Naive thymus-derived CD4-positive, alpha-beta T cell (primary cell): ENCODE measurements at regions not wholly inside any gene's neighbourhood (a gene's known extent, or its start where the extent isn't known, plus 50 kb on each side); places are given as distances from the start of the nearest gene placed in this dataset.
A peak's percentile ranks its signal among the peaks of the same experiment; 100 is the strongest.
"Not testable (repeated sequence)": the region's sequence is repeated elsewhere in the genome, so short reads cannot be mapped to it uniquely, and the experiment has no call there.

Source experiments
- ATAC-seq: fragments of 150-1000 bp; cut with Tn5 transposase; 2 replicates; pipeline ENCODE4 v1.10.0; 2021; ENCODE audit warnings: mild to moderate bottlenecking, moderate library complexity
- CTCF ChIA-PET: fragments of 350-600 bp; sonication (Branson Sonifier 250); formaldehyde crosslinking; loops from one replicate; lab custom pipeline; 2021; ENCODE audit warnings: antibody characterized with exemption; lab: Charles Lee
- POLR2A ChIA-PET: fragments of 350-600 bp; sonication (Branson Sonifier 250); formaldehyde crosslinking; loops from one replicate; lab custom pipeline; 2021; ENCODE audit warnings: antibody characterized with exemption, inconsistent platforms; lab: Charles Lee
- DNase-seq, 9 donors: peaks; one replicate each; pipeline versions ENCODE4 v3.0.0 to v3.0.0-alpha.2; 2020 to 2022; ENCODE audit warnings: mixed read lengths in 1 of 9
- H3K27ac ChIP-seq: one replicate; pipeline ENCODE4 v1.7.0; 2013; ENCODE audit warnings: mild to moderate bottlenecking, low read depth, low read length, moderate library complexity
- H3K27me3 ChIP-seq, 2 donors: one replicate each; pipeline ENCODE4 v1.7.0; 2013; ENCODE audit warnings: low read length in 2 of 2, mild to moderate bottlenecking in 2 of 2, moderate library complexity in 2 of 2; ENCODE audit not compliant: control insufficient read depth in 2 of 2, insufficient read depth in 2 of 2
- H3K36me3 ChIP-seq, 3 experiments: 1 replicate in 2 of 3; 2 replicates in 1 of 3; pipeline ENCODE4 v1.7.0; 2013; ENCODE audit warnings: low read length in 3 of 3, mild to moderate bottlenecking in 3 of 3, moderate library complexity in 1 of 3; ENCODE audit not compliant: insufficient read depth in 3 of 3, control insufficient read depth in 2 of 3
- H3K4me1 ChIP-seq, 2 donors: one replicate each; pipeline ENCODE4 v1.7.0; 2013; ENCODE audit warnings: low read length in 2 of 2, mild to moderate bottlenecking in 2 of 2, moderate library complexity in 1 of 2; ENCODE audit not compliant: control insufficient read depth in 2 of 2, insufficient read depth in 2 of 2
- H3K4me3 ChIP-seq: 2 replicates; pipeline ENCODE4 v1.7.0; 2013; ENCODE audit warnings: mild to moderate bottlenecking, low read length
- H3K9me3 ChIP-seq, 3 experiments: 1 replicate in 2 of 3; 2 replicates in 1 of 3; pipeline ENCODE4 v1.7.0; 2013; ENCODE audit warnings: low read length in 3 of 3; ENCODE audit not compliant: control insufficient read depth in 2 of 3
- H3K27ac Mint-ChIP-seq, 9 donors: one replicate each; pipeline ENCODE4 v1.8.0; 2020 to 2022; ENCODE audit warnings: mixed read lengths in 9 of 9, mild to moderate bottlenecking in 8 of 9, moderate library complexity in 5 of 9, inconsistent platforms in 2 of 9
- H3K27me3 Mint-ChIP-seq, 5 donors: one replicate each; pipeline ENCODE4 v1.8.0; 2021 to 2022; ENCODE audit warnings: mixed read lengths in 5 of 5, mild to moderate bottlenecking in 1 of 5
- H3K36me3 Mint-ChIP-seq, 5 donors: one replicate each; pipeline ENCODE4 v1.8.0; 2020 to 2022; ENCODE audit warnings: mixed read lengths in 5 of 5, mild to moderate bottlenecking in 3 of 5, inconsistent platforms in 1 of 5
- H3K4me1 Mint-ChIP-seq, 7 donors: one replicate each; pipeline ENCODE4 v1.8.0; 2020 to 2022; ENCODE audit warnings: mixed read lengths in 7 of 7, mild to moderate bottlenecking in 3 of 7, inconsistent platforms in 1 of 7
- H3K4me3 Mint-ChIP-seq, 10 donors: one replicate each; pipeline ENCODE4 v1.8.0; 2020 to 2022; ENCODE audit warnings: mild to moderate bottlenecking in 10 of 10, mixed read lengths in 10 of 10, moderate library complexity in 6 of 10, inconsistent platforms in 2 of 10
- H3K9me3 Mint-ChIP-seq, 11 donors: one replicate each; pipeline ENCODE4 v1.8.0; 2020 to 2022; ENCODE audit warnings: mixed read lengths in 11 of 11, mild to moderate bottlenecking in 4 of 11, inconsistent platforms in 1 of 11, moderate library complexity in 1 of 11
- intact Hi-C, 2 donors: fragments of 100-400 bp; cut with micrococcal nuclease; formaldehyde crosslinking; loops; one replicate each; pipeline ENCODE4 v1.15.1; 2023

DNA sequence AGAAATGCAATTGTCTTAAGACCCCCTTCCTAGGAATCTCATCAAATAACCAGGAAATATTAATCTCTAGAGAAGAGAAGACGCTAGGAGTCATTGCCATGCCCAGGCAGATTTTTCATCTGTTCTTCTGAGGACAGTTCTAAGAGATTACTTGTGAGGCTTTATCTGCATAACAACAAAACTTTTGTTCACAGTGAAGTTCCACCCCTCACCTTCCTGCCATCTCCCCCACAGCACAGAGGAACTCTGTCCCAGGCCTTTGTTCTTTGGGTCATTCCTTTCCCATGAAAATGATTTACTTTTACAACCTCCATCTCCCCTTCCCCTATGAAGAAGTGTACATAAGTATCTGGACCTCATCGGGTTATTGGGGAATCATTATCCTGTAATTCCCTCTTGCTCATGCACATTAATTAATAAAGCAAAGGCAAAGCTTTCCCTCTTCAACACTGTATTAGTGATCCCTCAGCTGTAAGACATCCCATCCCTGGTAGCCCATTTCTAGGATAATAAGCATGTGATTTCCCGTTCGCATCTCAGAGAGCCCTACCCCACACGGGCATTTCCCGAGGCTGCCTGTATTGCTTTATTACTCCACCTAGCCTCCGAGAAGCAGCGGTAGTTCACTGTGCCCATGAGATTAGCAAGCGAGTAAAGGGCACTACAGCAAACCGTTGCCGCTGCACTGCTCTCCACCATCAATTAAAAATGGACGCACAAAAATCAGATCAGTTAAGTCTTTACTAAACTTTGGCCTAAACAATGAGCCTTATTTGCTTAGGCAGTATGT is 384.4 kb upstream of the CAMK1G start:
- H3K27ac Mint-ChIP-seq: no peak overlapping the region
- Histone ChIP-seq H3K27ac (no peak overlapping the region), H3K4me1 (no peaks in the 10 kb centered on the region), H3K27me3 (no peaks in the 10 kb centered on the region), H3K4me3 (no peak overlapping the region), H3K9me3 (peaks cover 0 to 24% (median 0%) of the 10 kb centered on the region in 3 experiments), H3K36me3 (no peaks in the 10 kb centered on the region)
- no peak for ATAC-seq
- POLR2A ChIA-PET: no interaction called here
- DNase-seq: no peak
- peaks cover 0 to 2% (median 0%) of the 10 kb centered on the region in 7 donors for H3K4me1 Mint-ChIP-seq
- peaks cover 9 to 32% (median 20%) of the 10 kb centered on the region in 11 donors for H3K9me3 Mint-ChIP-seq
- CTCF ChIA-PET: no interaction called here
- intact Hi-C loops: no loop called here
- H3K36me3 Mint-ChIP-seq: peaks cover 0 to 11% (median 0%) of the 10 kb centered on the region in 5 donors
- H3K4me3 Mint-ChIP-seq: no peak overlapping the region
- H3K27me3 Mint-ChIP-seq: peaks cover 4 to 26% (median 11%) of the 10 kb centered on the region in 5 donors

DNA sequence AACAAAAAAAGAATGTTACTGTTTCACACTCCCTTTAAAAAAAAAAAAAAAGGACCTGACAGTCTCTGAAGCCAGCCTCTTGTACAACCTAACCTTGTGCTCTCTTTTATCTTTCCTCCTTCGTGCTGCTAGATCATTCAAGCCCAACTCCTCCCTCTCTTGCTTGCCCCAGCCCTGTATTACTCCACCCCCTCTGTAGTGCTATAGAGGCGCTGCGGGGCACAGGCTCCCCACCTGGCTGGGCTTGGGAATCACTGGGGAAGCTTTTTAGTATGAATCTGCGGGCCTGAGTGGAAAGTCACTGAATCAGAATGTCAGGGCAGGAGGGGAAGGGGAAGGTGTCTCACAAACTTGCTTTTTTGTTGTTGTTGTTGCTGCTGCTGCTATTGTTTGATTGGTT is 383.7 kb upstream of the CAMK1G start:
- Mint-ChIP-seq H3K27me3 (peaks cover 4 to 26% (median 16%) of the 10 kb centered on the region in 5 donors), H3K4me1 (peaks cover 0 to 2% (median 0%) of the 10 kb centered on the region in 7 donors), H3K9me3 (peaks cover 9 to 30% (median 20%) of the 10 kb centered on the region in 11 donors), H3K27ac (no peak overlapping the region), H3K36me3 (peaks cover 0 to 11% (median 0%) of the 10 kb centered on the region in 5 donors), H3K4me3 (no peak overlapping the region)
- H3K4me1 ChIP-seq: no peaks in the 10 kb centered on the region
- ChIA-PET POLR2A (no interaction called here), CTCF (no interaction called here)
- no peak overlapping the region for H3K27ac ChIP-seq
- H3K27me3 ChIP-seq: no peaks in the 10 kb centered on the region
- intact Hi-C loops: loop anchor here (5.0 kb wide), 2 partner anchors 152 to 492 kb away; no protein-coding TSS in a partner anchor
- H3K4me3 ChIP-seq: no peak overlapping the region
- H3K9me3 ChIP-seq: peaks cover 0 to 22% (median 0%) of the 10 kb centered on the region in 3 experiments
- ATAC-seq: no peak
- no peaks in the 10 kb centered on the region for H3K36me3 ChIP-seq
- DNase-seq: no peak

DNA sequence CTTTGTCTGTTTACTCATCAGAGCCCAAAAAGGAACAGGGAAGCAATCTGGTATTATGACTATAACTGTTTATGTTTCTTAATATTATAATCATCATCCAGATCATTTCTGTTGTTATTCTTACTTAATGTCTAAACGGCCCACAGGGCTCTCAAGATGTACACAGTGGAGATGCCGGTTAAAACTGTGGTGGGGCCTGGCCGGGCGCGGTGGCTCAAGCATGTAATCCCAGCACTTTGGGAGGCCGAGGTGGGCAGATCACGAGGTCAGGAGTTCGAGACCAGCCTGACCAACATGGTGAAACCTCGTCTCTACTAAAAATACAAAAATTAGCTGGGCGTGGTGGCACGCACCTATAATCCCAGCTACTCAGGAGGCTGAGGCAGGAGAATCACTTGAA is 381.2 kb upstream of the CAMK1G start:
- H3K9me3 ChIP-seq, H3K4me1 Mint-ChIP-seq, H3K4me1 ChIP-seq, H3K27ac Mint-ChIP-seq, H3K4me3 Mint-ChIP-seq, H3K36me3 Mint-ChIP-seq, ATAC-seq, DNase-seq, H3K4me3 ChIP-seq, POLR2A ChIA-PET, H3K36me3 ChIP-seq, H3K27ac ChIP-seq, H3K27me3 ChIP-seq, H3K9me3 Mint-ChIP-seq: not testable (repeated sequence)
- peaks cover 18 to 47% (median 37%) of the 10 kb centered on the region in 5 donors for H3K27me3 Mint-ChIP-seq
- CTCF ChIA-PET: interaction anchor here (2.5 kb wide), 1 partner anchor 364 kb away, joined by 11 read pairs; no protein-coding TSS in a partner anchor
- intact Hi-C loops: loop anchor here (2.0 to 5.0 kb wide), 3 partner anchors 150 to 490 kb away; no protein-coding TSS in a partner anchor

DNA sequence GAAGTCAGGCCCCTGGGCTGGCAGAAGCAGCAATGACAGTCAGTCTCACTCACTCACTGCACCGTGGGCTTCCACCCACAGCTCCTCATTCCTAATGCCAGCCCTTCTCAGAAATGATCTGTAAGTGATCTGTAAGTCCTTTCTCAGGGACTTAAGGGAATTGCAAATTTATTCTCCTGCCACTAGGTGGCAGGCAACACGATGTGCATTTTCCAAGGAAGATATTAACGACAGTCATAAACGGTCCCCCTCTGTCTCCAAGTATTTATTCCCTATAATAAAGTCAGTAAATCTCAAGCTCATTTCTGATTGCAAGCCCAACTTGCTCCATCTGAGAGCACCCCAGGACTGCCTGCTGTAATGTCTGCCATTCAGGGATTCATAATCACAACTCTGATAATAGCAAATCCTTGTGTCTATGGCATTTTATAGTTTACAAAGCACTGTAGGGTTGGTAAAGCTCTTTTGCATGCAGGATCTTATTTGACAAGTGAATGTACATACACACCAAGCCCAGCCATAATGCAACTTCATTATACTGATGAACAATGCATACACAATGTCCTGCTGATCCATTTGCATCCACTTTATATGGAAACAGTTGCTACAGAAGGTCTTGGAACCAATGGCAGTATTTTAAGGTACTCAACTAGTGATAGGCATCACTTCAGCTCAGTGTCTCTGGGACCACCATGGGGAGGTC is 380.5 kb upstream of the CAMK1G start:
- peaks cover 0 to 7% (median 4%) of the 10 kb centered on the region in 7 donors for H3K4me1 Mint-ChIP-seq
- no peaks in the 10 kb centered on the region for H3K36me3 Mint-ChIP-seq
- no peaks in the 10 kb centered on the region for H3K9me3 ChIP-seq
- no peak for ATAC-seq
- peaks cover 25 to 54% (median 38%) of the 10 kb centered on the region in 5 donors for H3K27me3 Mint-ChIP-seq
- H3K27ac Mint-ChIP-seq: no peak overlapping the region
- no peak overlapping the region for H3K4me3 ChIP-seq
- H3K27me3 ChIP-seq: no peaks in the 10 kb centered on the region
- no peaks in the 10 kb centered on the region for H3K36me3 ChIP-seq
- ChIA-PET CTCF (interaction anchor here (1.1 to 2.5 kb wide), 2 partner anchors 28 to 364 kb away, joined by 3 to 11 read pairs; no protein-coding TSS in a partner anchor), POLR2A (no interaction called here)
- no peak overlapping the region for H3K27ac ChIP-seq
- intact Hi-C loops: loop anchor here (2.0 to 5.0 kb wide), 3 partner anchors 149 to 489 kb away; no protein-coding TSS in a partner anchor
- peaks cover 0 to 7% (median 0%) of the 10 kb centered on the region in 11 donors for H3K9me3 Mint-ChIP-seq
- H3K4me1 ChIP-seq: no peaks in the 10 kb centered on the region
- no peak overlapping the region for H3K4me3 Mint-ChIP-seq
- DNase-seq: peak in 3 of 9 donors; percentile 3 to 13 (median 10)

DNA sequence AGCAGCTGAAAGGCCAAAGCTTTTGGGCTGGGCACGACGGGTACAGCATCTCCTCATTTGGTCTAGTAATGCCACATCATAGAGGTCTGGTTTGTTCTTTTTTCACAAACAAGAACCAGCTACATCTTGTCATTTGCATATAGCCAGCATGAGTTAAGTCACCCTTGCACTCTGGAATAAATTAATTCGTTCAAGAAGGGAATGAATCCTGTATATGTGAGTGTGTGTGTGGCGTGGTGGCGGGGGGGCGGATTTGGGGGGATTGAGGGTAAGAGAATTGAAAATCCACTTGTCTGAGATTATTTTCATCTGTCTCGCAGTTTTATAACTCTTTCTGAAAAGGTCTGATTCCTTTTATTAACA is 380.0 kb upstream of the CAMK1G start:
- ATAC-seq (no peak), DNase-seq (no peak)
- no peaks in the 10 kb centered on the region for H3K4me1 ChIP-seq
- Mint-ChIP-seq H3K27ac (no peak overlapping the region), H3K4me3 (no peak overlapping the region), H3K27me3 (peaks cover 30 to 56% (median 38%) of the 10 kb centered on the region in 5 donors), H3K4me1 (peaks cover 0 to 7% (median 5%) of the 10 kb centered on the region in 7 donors), H3K36me3 (no peaks in the 10 kb centered on the region), H3K9me3 (peaks cover 0 to 4% (median 0%) of the 10 kb centered on the region in 11 donors)
- ChIA-PET POLR2A (no interaction called here), CTCF (interaction anchor here (1.1 to 2.5 kb wide), 2 partner anchors 29 to 363 kb away, joined by 3 to 11 read pairs; no protein-coding TSS in a partner anchor)
- intact Hi-C loops: loop anchor here (2.0 to 5.0 kb wide), 3 partner anchors 149 to 489 kb away; no protein-coding TSS in a partner anchor
- no peak overlapping the region for H3K27ac ChIP-seq
- H3K27me3 ChIP-seq: no peaks in the 10 kb centered on the region
- no peak overlapping the region for H3K4me3 ChIP-seq
- no peaks in the 10 kb centered on the region for H3K9me3 ChIP-seq
- no peaks in the 10 kb centered on the region for H3K36me3 ChIP-seq

DNA sequence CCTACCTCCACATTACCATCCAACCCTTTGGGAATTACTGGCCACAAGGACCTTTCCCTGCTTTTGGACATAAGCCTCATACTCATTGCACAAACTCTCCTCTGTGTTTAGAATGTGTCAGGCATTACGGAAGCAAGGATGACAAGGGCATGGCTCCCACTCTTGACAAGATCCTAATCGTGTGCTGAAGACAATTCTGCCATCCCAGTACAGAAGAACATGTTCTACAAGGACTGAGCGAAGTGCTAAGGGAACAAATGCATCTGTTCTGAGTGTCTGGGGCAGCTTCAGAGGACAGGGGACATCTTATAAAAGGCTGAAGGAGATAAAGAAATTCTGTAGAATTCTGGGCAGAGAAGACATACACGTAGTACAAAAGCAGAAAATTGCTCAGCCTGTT is 378.5 kb upstream of the CAMK1G start:
- Mint-ChIP-seq H3K4me1 (peaks cover 0 to 9% (median 4%) of the 10 kb centered on the region in 7 donors), H3K9me3 (no peaks in the 10 kb centered on the region), H3K27ac (no peak overlapping the region), H3K27me3 (peaks cover 41 to 61% (median 48%) of the 10 kb centered on the region in 5 donors), H3K4me3 (no peak overlapping the region), H3K36me3 (no peaks in the 10 kb centered on the region)
- no peak for DNase-seq
- Histone ChIP-seq H3K4me1 (no peaks in the 10 kb centered on the region), H3K27me3 (peaks cover 0 to 5% of the 10 kb centered on the region in 2 donors), H3K9me3 (no peaks in the 10 kb centered on the region), H3K4me3 (no peak overlapping the region), H3K36me3 (no peaks in the 10 kb centered on the region), H3K27ac (no peak overlapping the region)
- CTCF ChIA-PET: no interaction called here
- POLR2A ChIA-PET: no interaction called here
- intact Hi-C loops: no loop called here
- no peak for ATAC-seq
